Limb (tissue), 2 donors: ENCODE measurements at regions not wholly inside any gene's neighbourhood (a gene's known extent, or its start where the extent isn't known, plus 50 kb on each side); places are given as distances from the start of the nearest gene placed in this dataset.

Source experiments
- DNase-seq, 2 donors: peaks; one replicate each; pipeline ENCODE4 v3.0.0-alpha.2; 2016; ENCODE audit errors: extremely low spot score in 2 of 2

- no peak for DNase-seq
These were observed 188.1 kb downstream of the TMEM18 start for GRCh38 chr2:489084-489483.

- no peak for DNase-seq
These were observed 189.8 kb downstream of the TMEM18 start for GRCh38 chr2:487186-488079.

DNA sequence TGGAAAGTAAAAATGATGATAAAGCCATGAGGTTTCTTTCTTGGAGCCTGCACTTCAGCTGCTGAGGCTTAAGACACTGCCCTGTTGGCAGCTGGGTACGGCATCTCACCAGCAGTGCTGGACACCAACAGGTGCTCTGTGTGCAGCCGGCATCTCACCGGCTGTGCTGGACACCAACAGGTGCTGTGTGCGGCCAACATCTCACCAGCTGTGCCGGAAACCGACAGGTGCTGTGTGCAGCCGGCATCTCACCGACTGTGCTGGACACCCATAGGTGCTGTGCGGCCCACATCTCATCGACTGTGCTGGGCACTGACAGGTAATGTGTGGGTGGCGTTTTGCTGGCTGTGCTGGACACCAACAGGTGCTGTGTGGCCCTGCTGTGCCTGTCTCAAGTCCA lies 190.8 kb downstream of the TMEM18 start:
- DNase-seq = no peak

- DNase-seq = no peak
These were observed 193.5 kb upstream of the ALKAL2 start for GRCh38 chr2:481388-481787.

- DNase-seq = no peak
These were observed 191.7 kb upstream of the ALKAL2 start for GRCh38 chr2:479490-480176.

DNA sequence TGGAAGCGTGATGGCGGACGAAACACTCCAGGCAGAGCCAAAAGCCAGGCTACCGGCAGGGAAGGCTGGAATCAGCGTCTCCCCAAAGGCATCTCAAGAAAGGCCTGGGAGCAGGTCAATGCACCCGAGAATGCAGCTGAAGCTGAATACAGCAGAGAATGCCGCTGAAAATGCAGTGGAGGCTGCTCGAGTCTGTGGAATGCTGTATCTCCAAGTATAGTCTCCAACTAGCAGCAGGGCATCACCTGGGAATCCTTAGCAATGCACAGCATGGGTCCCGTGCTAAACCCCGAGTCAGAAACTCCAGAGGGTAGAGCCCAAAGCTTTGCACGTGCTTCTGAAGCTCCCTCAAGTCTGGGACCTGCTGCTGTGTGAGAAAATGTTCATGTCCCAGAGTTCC lies 191.1 kb upstream of the ALKAL2 start:
- DNase-seq = no peak

- no peak for DNase-seq
These were observed 183.7 kb upstream of the ALKAL2 start for GRCh38 chr2:471560-471959.

DNA sequence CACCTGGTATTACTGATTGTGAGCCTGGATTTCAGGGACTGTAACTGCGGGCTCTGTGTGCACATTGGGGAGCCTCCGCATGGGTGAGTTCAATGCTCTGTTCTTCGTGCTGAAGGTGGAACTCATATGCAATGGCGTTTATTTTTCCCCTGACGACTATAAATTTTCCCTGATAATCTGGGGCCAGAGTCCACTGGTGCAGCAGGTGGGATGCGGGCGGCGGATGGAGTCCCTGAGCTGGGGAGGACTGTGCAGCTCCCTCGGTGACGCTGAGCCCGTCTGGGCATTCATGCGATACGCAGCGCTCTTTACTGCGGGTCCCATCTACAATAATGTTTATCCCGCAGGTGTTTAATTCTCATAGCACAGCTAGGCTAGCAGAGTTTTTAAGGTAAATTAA lies 181.6 kb upstream of the ALKAL2 start:
- DNase-seq = no peak

DNA sequence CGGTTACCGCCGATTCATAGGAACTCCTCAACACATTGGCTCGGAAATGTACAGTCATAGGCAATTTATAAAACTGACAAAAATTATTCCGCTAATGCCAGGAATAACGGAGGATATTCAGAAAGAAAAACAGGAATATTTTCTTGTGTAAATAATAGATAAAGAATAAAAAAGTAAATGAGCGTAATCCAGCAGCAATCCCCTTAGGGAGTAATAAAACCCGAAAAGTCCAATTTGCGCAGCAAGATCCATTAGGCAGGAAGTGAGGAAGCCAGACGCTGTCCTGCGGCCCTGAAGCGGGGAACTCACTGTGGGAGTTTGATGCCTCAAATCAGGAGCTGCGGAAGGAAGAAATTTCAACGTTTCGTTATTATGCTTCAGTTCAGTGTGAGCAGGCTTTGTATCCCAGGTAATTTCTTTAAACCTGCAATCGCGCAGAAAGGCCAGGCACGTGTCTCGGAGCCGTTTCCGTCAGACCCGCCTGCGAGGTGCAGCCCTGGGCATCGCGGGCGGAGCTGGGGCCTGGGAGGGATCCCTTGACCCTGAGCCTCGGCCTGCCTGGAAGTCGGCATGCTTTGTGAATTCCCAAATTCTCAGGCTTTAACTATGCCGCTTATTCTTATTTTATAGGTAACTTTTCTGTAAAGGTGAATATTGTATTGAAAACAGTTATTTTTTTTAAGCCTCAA lies 180.9 kb upstream of the ALKAL2 start:
- DNase-seq = no peak

- peak in 1 of 2 donors; percentile 56 for DNase-seq
These were observed 180.2 kb upstream of the ALKAL2 start for GRCh38 chr2:467892-468647.

- no peak for DNase-seq
These were observed 179.6 kb upstream of the ALKAL2 start for GRCh38 chr2:467543-467891.

DNA sequence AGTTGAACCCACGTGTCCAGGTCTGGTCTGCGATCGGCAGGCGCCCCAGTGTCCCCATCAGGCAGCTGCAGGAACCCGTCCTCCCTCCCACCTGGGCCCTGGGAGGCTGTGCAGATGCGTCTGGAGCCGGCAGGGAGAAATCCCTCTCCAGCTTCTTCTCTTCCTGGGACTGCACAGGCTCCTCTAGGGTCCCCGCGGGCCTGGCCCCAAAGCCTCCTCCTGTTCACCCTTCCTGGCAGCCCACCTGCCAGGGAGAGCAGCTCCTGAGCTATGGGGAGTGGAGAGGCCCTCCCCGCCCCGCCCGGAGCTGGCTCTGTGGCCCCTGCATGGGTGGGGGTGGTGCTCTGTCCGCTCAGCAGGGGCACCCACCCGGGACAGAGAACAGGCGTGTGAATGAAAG lies 179.2 kb upstream of the ALKAL2 start:
- no peak for DNase-seq

- no peak for DNase-seq
These were observed 176.8 kb upstream of the ALKAL2 start for GRCh38 chr2:464562-465309.

DNA sequence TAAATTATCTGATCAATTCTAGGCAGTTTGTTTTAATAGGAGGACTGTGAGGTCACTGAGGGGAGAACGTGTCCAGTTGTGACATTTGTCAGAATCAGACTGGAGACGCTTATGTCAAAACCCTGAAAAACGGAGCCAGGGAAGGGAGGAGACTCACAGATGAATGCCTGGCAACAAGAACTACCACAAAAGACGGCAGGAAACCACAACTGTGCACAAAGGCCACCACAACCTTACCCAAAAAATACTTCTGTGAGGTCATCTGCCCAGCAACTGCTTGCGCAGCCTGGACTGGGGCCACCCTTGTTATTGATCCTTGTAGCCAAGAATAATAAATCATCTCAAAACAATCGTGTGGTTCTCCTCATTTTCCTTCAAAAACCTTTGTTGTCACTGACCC lies 173.0 kb upstream of the ALKAL2 start:
- DNase-seq = no peak

GRCh38 chr2:459931-460330 lies 172.0 kb upstream of the ALKAL2 start:
- no peak for DNase-seq

DNA sequence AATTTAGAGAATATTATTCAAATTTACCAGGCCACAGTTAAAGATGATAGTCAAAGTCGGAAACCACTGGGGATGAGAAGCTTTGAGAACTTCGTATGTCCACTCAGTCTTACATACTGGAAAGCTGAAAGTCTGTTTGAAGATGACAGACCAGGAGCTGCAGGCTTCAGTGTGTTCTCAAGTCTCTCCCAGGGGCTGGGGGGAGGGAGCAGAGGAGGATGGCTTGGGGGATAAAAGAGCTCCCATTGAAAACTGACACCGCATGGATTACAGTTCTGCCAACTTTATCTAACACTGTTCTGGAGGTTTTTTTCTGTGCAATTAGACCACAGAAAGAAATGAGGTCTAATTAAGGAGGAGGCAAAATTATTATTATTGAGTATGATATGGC lies 170.5 kb upstream of the ALKAL2 start:
- DNase-seq = no peak

GRCh38 chr2:457792-458424 lies 170.0 kb upstream of the ALKAL2 start:
- DNase-seq = no peak

- no peak for DNase-seq
These were observed 169.4 kb upstream of the ALKAL2 start for GRCh38 chr2:457262-457661.

DNA sequence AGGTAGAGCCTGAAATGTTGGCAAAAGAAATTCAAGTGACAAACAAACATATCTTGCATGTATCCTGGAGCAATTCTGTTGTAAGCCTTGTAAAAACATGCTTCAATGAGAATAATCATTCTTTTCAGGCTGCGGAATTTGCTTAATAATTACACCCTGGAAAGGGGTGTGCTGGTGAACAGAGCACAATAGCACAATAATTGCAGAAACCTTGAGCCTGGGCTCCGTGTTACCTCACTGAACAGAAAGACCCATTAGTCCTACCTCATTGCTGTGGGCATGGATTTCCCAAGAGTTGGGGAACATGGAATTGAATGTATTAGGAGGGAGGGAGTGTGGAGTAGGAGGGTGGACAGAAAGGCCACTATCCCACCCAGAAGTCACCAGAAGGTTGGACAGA lies 168.0 kb upstream of the ALKAL2 start:
- DNase-seq = no peak

- DNase-seq = no peak
These were observed 167.3 kb upstream of the ALKAL2 start for GRCh38 chr2:455015-455705.
